ENCODE measurements at regions not wholly inside any gene's neighbourhood (a gene's known extent, or its start where the extent isn't known, plus 50 kb on each side); places are given as distances from the start of the nearest gene placed in this dataset.

- Mint-ChIP-seq H3K27ac (ENCODE audit: unreplicated experiment) (no peak overlapping the region), H3K4me3 (ENCODE audit: unreplicated experiment) (no peak overlapping the region), H3K4me1 (ENCODE audit: low read depth) (no peaks in the 10 kb centered on the region), H3K27me3 (ENCODE audit: low read depth) (peaks cover 4% of the 10 kb centered on the region), H3K9me3 (ENCODE audit: low read depth) (no peaks in the 10 kb centered on the region), H3K36me3 (ENCODE audit: low read depth) (no peaks in the 10 kb centered on the region)
- no peak for DNase-seq (ENCODE audit: low spot score)
- TF ChIP-seq CTCF (IDR thresholded peaks at IDR 0.05) = no peak
These were observed 110.6 kb upstream of the PLPPR5 start for GRCh38 chr1:99115231-99115630.

GRCh38 chr1:99119188-99119587 is 114.5 kb upstream of the PLPPR5 start:
- no peak overlapping the region for H3K27ac Mint-ChIP-seq (ENCODE audit: unreplicated experiment)
- no peak for DNase-seq (ENCODE audit: low spot score)

GRCh38 chr1:99122039-99122438 is 117.4 kb upstream of the PLPPR5 start:
- DNase-seq (ENCODE audit: low spot score) = no peak
- no peak overlapping the region for H3K4me3 Mint-ChIP-seq (ENCODE audit: unreplicated experiment)
- no peak for TF ChIP-seq CTCF (IDR thresholded peaks at IDR 0.05)
- no peak overlapping the region for H3K27ac Mint-ChIP-seq (ENCODE audit: unreplicated experiment)
- peaks cover 7% of the 10 kb centered on the region for H3K27me3 Mint-ChIP-seq (ENCODE audit: low read depth)
- no peaks in the 10 kb centered on the region for H3K36me3 Mint-ChIP-seq (ENCODE audit: low read depth)
- H3K4me1 Mint-ChIP-seq (ENCODE audit: low read depth) = no peaks in the 10 kb centered on the region
- peaks cover 9% of the 10 kb centered on the region for H3K9me3 Mint-ChIP-seq (ENCODE audit: low read depth)

More at GRCh38 chr1:99119188-99119587, 114.5 kb upstream of the PLPPR5 start:
- no peaks in the 10 kb centered on the region for H3K36me3 Mint-ChIP-seq (ENCODE audit: low read depth)
- H3K27me3 Mint-ChIP-seq (ENCODE audit: low read depth) = peaks cover 11% of the 10 kb centered on the region
- no peak for TF ChIP-seq CTCF (IDR thresholded peaks at IDR 0.05)
- no peaks in the 10 kb centered on the region for H3K9me3 Mint-ChIP-seq (ENCODE audit: low read depth)
- no peaks in the 10 kb centered on the region for H3K4me1 Mint-ChIP-seq (ENCODE audit: low read depth)
- H3K4me3 Mint-ChIP-seq (ENCODE audit: unreplicated experiment) = no peak overlapping the region

GRCh38 chr1:99123936-99124335 is 119.3 kb upstream of the PLPPR5 start:
- no peak overlapping the region for H3K27ac Mint-ChIP-seq (ENCODE audit: unreplicated experiment)
- no peaks in the 10 kb centered on the region for H3K36me3 Mint-ChIP-seq (ENCODE audit: low read depth)
- H3K4me3 Mint-ChIP-seq (ENCODE audit: unreplicated experiment) = no peak overlapping the region
- peaks cover 7% of the 10 kb centered on the region for H3K27me3 Mint-ChIP-seq (ENCODE audit: low read depth)
- no peak for DNase-seq (ENCODE audit: low spot score)
- H3K9me3 Mint-ChIP-seq (ENCODE audit: low read depth) = peaks cover 22% of the 10 kb centered on the region
- TF ChIP-seq CTCF (IDR thresholded peaks at IDR 0.05) = no peak
- no peaks in the 10 kb centered on the region for H3K4me1 Mint-ChIP-seq (ENCODE audit: low read depth)

- H3K4me3 Mint-ChIP-seq (ENCODE audit: unreplicated experiment) = no peak overlapping the region
- H3K4me1 Mint-ChIP-seq (ENCODE audit: low read depth) = no peaks in the 10 kb centered on the region
These were observed 126.9 kb upstream of the PLPPR5 start for GRCh38 chr1:99131546-99131945.

More at GRCh38 chr1:99131546-99131945, 126.9 kb upstream of the PLPPR5 start:
- Mint-ChIP-seq H3K9me3 (ENCODE audit: low read depth) (peaks cover 18% of the 10 kb centered on the region), H3K36me3 (ENCODE audit: low read depth) (no peaks in the 10 kb centered on the region), H3K27me3 (ENCODE audit: low read depth) (peaks cover 5% of the 10 kb centered on the region), H3K27ac (ENCODE audit: unreplicated experiment) (no peak overlapping the region)
- TF ChIP-seq CTCF (IDR thresholded peaks at IDR 0.05) = no peak
- no peak for DNase-seq (ENCODE audit: low spot score)

All from chondrocyte (in vitro differentiated cells).